Neural cell (in vitro differentiated cells): ENCODE measurements at regions not wholly inside any gene's neighbourhood (a gene's known extent, or its start where the extent isn't known, plus 50 kb on each side); places are given as distances from the start of the nearest gene placed in this dataset.
A peak's percentile ranks its signal among the peaks of the same experiment; 100 is the strongest.

Source experiments
- H2AFZ ChIP-seq: fragments of 200-600, 300-800 bp; sonication (generic), shearing (Covaris generic); 2 replicates; pipeline ENCODE4 v1.6.0; 2014; ENCODE audit warnings: low read depth, mild to moderate bottlenecking, antibody characterized with exemption, low read length, moderate library complexity
- H3F3A ChIP-seq: fragments of 200-600 bp; shearing (Covaris generic); 2 replicates; pipeline ENCODE4 v1.6.1; 2016; ENCODE audit warnings: mild to moderate bottlenecking, moderate library complexity, mixed read lengths, antibody characterized with exemption, low read length; ENCODE audit not compliant: insufficient read depth, poor library complexity, severe bottlenecking
- H3K27ac ChIP-seq: fragments of 200-600, 300-800 bp; sonication (generic), shearing (Covaris generic); 2 replicates; pipeline ENCODE4 v1.5.1; 2014; ENCODE audit warnings: mild to moderate bottlenecking, low read length, moderate library complexity
- H3K27me3 ChIP-seq: fragments of 300-800, 200-600 bp; sonication (generic), shearing (Covaris generic); 2 replicates; pipeline ENCODE4 v1.6.0; 2014; ENCODE audit warnings: mild to moderate bottlenecking, low read depth, low read length, moderate library complexity; ENCODE audit not compliant: insufficient read depth
- H3K36me3 ChIP-seq: fragments of 300-800, 200-600 bp; sonication (generic), shearing (Covaris generic); 2 replicates; pipeline ENCODE4 v1.5.1; 2014; ENCODE audit warnings: mild to moderate bottlenecking, antibody characterized with exemption, low read length, moderate library complexity; ENCODE audit not compliant: insufficient read depth
- H3K4me2 ChIP-seq: fragments of 300-800, 200-600 bp; sonication (generic), shearing (Covaris generic); 2 replicates; pipeline ENCODE4 v1.6.0; 2014; ENCODE audit warnings: mild to moderate bottlenecking, low read length
- H3K4me3 ChIP-seq: fragments of 300-800, 200-600 bp; sonication (generic), shearing (Covaris generic); 2 replicates; pipeline ENCODE4 v1.5.1; 2014; ENCODE audit warnings: mild to moderate bottlenecking, low read length, moderate library complexity
- H3K79me2 ChIP-seq: fragments of 200-600 bp; shearing (Covaris generic); replicated peaks from 2 replicates; pipeline ENCODE4 v1.6.0; 2014; ENCODE audit warnings: mild to moderate bottlenecking, low read length, moderate library complexity; ENCODE audit not compliant: insufficient read depth
- H3K9ac ChIP-seq: fragments of 300-800, 200-600 bp; sonication (generic), shearing (Covaris generic); 2 replicates; pipeline ENCODE4 v1.6.1; 2016; ENCODE audit warnings: mild to moderate bottlenecking, low read length, mixed read lengths
- H3K9me2 ChIP-seq: fragments of 200-600 bp; shearing (Covaris generic); 2 replicates; pipeline ENCODE4 v1.6.1; 2016; ENCODE audit warnings: mild to moderate bottlenecking, low read length, mixed read lengths; ENCODE audit not compliant: insufficient read depth
- H3K9me3 ChIP-seq: fragments of 200-600, 300-800 bp; sonication (generic), shearing (Covaris generic); 2 replicates; pipeline ENCODE4 v1.6.1; 2016; ENCODE audit warnings: mild to moderate bottlenecking, mixed run types, low read length, moderate library complexity, mixed read lengths
- H4K20me1 ChIP-seq: fragments of 200-600 bp; shearing (Covaris generic); 2 replicates; pipeline ENCODE4 v1.6.1; 2016; ENCODE audit warnings: mild to moderate bottlenecking, mixed run types; ENCODE audit not compliant: insufficient read depth
- EP300 ChIP-seq: fragments of 450-650 bp; conservative IDR thresholded peaks from 2 replicates; pipeline ENCODE4 v1.6.1; 2014; ENCODE audit warnings: antibody characterized with exemption, mild to moderate bottlenecking, moderate library complexity; ENCODE audit not compliant: poor library complexity, severe bottlenecking
- EZH2 ChIP-seq: fragments of 200-600, 300-800 bp; shearing (Covaris generic), sonication (generic); IDR thresholded peaks from 2 replicates; pipeline ENCODE4 v1.6.1; 2014; ENCODE audit warnings: antibody characterized with exemption, low read length, borderline replicate concordance, mild to moderate bottlenecking; ENCODE audit not compliant: insufficient read depth, poor library complexity, severe bottlenecking
- MXI1 ChIP-seq: fragments of 450-650 bp; conservative IDR thresholded peaks from 2 replicates; pipeline ENCODE4 v1.6.1; 2014; ENCODE audit warnings: antibody characterized with exemption, mild to moderate bottlenecking; ENCODE audit not compliant: poor library complexity, severe bottlenecking
- POLR2AphosphoS5 ChIP-seq: IDR thresholded peaks from 2 replicates; pipeline ENCODE4 v1.6.1; 2012
- RAD21 ChIP-seq: fragments of 450-650 bp; conservative IDR thresholded peaks from 2 replicates; pipeline ENCODE4 v1.6.1; 2014; ENCODE audit warnings: antibody characterized with exemption, mild to moderate bottlenecking, moderate library complexity
- SMC3 ChIP-seq: fragments of 450-650 bp; conservative IDR thresholded peaks from 2 replicates; pipeline ENCODE4 v1.6.1; 2014; ENCODE audit warnings: antibody characterized with exemption, mild to moderate bottlenecking, moderate library complexity; ENCODE audit not compliant: poor library complexity
- TAF1 ChIP-seq: IDR thresholded peaks from 2 replicates; pipeline ENCODE4 v1.6.1; 2012; ENCODE audit warnings: low read depth
- TF ChIP-seq, protein P1 (sequence below): IDR thresholded peaks from 2 replicates; pipeline ENCODE4 v1.6.1; 2012; ENCODE audit warnings: borderline replicate concordance

DNA sequence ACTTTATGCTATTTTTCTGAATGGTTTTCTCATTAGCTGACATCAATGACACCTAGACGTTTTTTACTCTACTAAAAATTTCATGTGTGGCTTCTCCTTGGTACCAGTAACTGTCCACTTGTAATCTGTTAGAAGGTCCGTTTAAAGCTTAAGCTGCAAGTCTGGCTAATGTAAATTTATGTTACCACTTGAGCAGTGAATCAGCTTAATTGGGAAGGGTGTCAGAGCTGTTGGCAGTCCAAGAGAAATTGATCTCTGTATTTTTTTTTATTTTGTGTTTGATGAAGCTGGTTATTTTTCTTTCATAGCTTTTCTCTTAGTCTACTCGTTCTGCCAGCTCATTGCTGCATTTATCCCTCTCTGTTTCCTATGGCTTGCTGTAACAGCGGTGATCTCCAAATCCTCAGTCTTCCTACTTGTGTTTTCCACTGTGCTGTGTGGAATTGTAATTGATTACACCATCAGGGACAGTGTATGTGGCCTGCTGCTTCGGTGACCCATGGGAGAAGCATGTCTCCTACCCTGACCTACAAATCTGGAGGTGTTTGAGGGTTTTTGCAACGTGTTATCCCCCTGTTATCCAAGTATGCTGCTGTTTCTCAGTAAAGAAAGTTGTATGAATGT lies 724.2 kb upstream of the REG3G start:
- no peak overlapping the region for H3K27ac ChIP-seq
- no peaks in the 10 kb centered on the region for H3K79me2 ChIP-seq
- no peak overlapping the region for H3K4me3 ChIP-seq
- H2AFZ ChIP-seq = no peak overlapping the region
- no peak overlapping the region for H3K9ac ChIP-seq
- H3F3A ChIP-seq = no peaks in the 10 kb centered on the region
- no peak for TF ChIP-seq MXI1
- TF ChIP-seq RAD21 = no peak
- TF ChIP-seq TAF1 = no peak
- TF ChIP-seq EP300 = no peak
- TF ChIP-seq, protein P1, sequence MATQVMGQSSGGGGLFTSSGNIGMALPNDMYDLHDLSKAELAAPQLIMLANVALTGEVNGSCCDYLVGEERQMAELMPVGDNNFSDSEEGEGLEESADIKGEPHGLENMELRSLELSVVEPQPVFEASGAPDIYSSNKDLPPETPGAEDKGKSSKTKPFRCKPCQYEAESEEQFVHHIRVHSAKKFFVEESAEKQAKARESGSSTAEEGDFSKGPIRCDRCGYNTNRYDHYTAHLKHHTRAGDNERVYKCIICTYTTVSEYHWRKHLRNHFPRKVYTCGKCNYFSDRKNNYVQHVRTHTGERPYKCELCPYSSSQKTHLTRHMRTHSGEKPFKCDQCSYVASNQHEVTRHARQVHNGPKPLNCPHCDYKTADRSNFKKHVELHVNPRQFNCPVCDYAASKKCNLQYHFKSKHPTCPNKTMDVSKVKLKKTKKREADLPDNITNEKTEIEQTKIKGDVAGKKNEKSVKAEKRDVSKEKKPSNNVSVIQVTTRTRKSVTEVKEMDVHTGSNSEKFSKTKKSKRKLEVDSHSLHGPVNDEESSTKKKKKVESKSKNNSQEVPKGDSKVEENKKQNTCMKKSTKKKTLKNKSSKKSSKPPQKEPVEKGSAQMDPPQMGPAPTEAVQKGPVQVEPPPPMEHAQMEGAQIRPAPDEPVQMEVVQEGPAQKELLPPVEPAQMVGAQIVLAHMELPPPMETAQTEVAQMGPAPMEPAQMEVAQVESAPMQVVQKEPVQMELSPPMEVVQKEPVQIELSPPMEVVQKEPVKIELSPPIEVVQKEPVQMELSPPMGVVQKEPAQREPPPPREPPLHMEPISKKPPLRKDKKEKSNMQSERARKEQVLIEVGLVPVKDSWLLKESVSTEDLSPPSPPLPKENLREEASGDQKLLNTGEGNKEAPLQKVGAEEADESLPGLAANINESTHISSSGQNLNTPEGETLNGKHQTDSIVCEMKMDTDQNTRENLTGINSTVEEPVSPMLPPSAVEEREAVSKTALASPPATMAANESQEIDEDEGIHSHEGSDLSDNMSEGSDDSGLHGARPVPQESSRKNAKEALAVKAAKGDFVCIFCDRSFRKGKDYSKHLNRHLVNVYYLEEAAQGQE = no peak
- no peak for TF ChIP-seq EZH2
- no peak for TF ChIP-seq SMC3
- H3K9me2 ChIP-seq = no peaks in the 10 kb centered on the region
- H3K4me2 ChIP-seq = no peak overlapping the region
- no peaks in the 10 kb centered on the region for H3K9me3 ChIP-seq
- H3K27me3 ChIP-seq = no peaks in the 10 kb centered on the region
- H4K20me1 ChIP-seq = no peaks in the 10 kb centered on the region
- no peaks in the 10 kb centered on the region for H3K36me3 ChIP-seq

DNA sequence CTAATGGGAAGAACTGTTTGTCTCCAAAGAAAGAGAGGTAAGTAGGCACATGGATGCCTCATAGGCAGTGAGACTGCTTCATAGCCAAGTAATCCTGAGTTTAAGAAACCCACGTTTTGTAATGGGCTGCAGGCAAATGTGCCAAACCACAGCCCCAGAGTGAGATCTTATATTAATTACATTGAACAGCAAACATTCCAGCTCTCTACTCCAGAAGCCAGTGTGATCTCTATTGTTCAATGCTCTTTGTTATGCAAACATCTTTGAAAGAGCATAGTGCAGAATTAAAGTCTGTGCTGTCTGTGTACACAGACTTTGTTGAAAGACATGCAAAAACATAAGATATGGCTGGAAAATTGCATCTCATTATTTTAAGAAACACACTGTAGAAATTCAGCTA lies 720.8 kb upstream of the REG3G start:
- H3K27me3 ChIP-seq = no peaks in the 10 kb centered on the region
- no peak overlapping the region for H2AFZ ChIP-seq
- no peak overlapping the region for H3K9ac ChIP-seq
- no peak overlapping the region for H3K4me2 ChIP-seq
- no peaks in the 10 kb centered on the region for H4K20me1 ChIP-seq
- no peaks in the 10 kb centered on the region for H3K36me3 ChIP-seq
- H3K9me2 ChIP-seq = no peaks in the 10 kb centered on the region
- no peak overlapping the region for H3K4me3 ChIP-seq
- H3K9me3 ChIP-seq = no peaks in the 10 kb centered on the region
- no peaks in the 10 kb centered on the region for H3F3A ChIP-seq
- no peaks in the 10 kb centered on the region for H3K79me2 ChIP-seq
- TF ChIP-seq POLR2AphosphoS5 = no peak
- peak; percentile 42 for TF ChIP-seq EP300
- no peak overlapping the region for H3K27ac ChIP-seq

DNA sequence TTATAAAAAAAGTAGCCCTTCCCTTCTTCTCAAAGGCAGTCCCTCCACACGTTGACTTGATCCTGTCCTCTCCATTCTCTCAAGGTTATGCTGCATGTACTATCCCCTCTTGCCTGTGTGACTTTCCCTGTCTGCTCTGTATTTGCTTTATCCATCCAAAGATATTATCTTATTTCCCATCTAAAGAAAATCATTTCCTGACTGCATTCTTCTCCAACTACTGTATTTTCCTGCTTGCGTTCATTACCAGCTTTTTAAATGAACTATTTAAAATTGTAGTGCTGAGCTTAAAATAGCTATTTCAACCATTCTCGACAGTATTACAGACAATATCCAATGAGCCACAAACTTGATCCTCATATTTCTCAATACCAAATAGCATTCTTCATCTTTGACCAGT lies 716.0 kb upstream of the REG3G start:
- Histone ChIP-seq H3K9me3 (no peaks in the 10 kb centered on the region), H3F3A (no peaks in the 10 kb centered on the region), H2AFZ (no peak overlapping the region), H3K4me2 (no peak overlapping the region), H3K27ac (no peak overlapping the region), H3K9me2 (no peaks in the 10 kb centered on the region), H3K79me2 (no peaks in the 10 kb centered on the region), H3K9ac (no peak overlapping the region), H4K20me1 (no peaks in the 10 kb centered on the region), H3K27me3 (no peaks in the 10 kb centered on the region), H3K36me3 (no peaks in the 10 kb centered on the region), H3K4me3 (no peak overlapping the region)
- TF ChIP-seq, protein P1 = no peak
- TF ChIP-seq RAD21 (no peak), SMC3 (no peak)
